ENCODE measurements at regions not wholly inside any gene's neighbourhood (a gene's known extent, or its start where the extent isn't known, plus 50 kb on each side); places are given as distances from the start of the nearest gene placed in this dataset.

DNA sequence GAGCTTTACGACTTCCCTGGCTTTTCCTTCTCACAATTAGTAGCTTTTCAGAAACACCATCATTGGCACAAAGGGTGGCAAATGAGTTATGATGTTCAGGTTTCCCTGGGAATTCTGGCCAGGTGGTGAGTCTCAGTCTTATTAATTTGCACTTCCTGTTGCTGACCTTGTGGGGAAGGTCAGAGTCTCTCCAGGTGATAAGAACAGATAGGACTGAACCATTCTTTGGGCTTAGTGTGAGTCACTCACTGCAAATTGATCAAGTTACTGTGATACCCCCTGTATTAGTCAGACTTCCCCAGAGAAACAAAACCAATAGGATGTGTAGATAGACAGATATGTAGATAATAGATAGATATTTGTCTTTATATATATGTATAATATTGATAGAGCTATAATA, 53.8 kb upstream of the RANBP3L start:
- no peak for DNase-seq (ENCODE audit: low read depth)
- no peak overlapping the region for H3K4me3 ChIP-seq (ENCODE audit: low read depth, low read length)
- TF ChIP-seq, protein P1, sequence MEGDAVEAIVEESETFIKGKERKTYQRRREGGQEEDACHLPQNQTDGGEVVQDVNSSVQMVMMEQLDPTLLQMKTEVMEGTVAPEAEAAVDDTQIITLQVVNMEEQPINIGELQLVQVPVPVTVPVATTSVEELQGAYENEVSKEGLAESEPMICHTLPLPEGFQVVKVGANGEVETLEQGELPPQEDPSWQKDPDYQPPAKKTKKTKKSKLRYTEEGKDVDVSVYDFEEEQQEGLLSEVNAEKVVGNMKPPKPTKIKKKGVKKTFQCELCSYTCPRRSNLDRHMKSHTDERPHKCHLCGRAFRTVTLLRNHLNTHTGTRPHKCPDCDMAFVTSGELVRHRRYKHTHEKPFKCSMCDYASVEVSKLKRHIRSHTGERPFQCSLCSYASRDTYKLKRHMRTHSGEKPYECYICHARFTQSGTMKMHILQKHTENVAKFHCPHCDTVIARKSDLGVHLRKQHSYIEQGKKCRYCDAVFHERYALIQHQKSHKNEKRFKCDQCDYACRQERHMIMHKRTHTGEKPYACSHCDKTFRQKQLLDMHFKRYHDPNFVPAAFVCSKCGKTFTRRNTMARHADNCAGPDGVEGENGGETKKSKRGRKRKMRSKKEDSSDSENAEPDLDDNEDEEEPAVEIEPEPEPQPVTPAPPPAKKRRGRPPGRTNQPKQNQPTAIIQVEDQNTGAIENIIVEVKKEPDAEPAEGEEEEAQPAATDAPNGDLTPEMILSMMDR (IDR thresholded peaks at IDR 0.05; ENCODE audit: insufficient read depth, low read depth, low read length, missing control alignments): no peak

DNA sequence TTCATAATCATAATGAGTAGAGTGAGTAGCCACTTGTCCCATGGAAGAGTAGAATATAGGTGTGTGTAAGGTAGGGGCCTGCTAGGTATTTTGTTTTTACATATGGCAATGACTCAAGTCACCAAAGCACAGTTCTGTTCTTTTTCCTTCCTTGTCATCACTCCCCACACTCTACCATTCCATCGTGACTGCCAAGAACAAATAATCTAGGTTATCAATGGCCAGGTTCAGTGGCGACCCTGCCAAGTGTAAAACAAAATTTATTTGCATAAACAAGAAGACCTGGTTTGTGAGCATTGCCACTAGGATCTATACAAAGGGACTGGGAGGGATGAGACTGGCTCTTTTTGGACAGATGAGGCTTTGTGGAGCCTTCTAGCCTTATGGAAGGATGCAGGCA, 55.2 kb upstream of the RANBP3L start:
- no peak overlapping the region for H3K4me3 ChIP-seq (ENCODE audit: low read depth, low read length)
- DNase-seq (ENCODE audit: low read depth): no peak
- TF ChIP-seq, protein P1 (IDR thresholded peaks at IDR 0.05; ENCODE audit: insufficient read depth, low read depth, low read length, missing control alignments): no peak

DNA sequence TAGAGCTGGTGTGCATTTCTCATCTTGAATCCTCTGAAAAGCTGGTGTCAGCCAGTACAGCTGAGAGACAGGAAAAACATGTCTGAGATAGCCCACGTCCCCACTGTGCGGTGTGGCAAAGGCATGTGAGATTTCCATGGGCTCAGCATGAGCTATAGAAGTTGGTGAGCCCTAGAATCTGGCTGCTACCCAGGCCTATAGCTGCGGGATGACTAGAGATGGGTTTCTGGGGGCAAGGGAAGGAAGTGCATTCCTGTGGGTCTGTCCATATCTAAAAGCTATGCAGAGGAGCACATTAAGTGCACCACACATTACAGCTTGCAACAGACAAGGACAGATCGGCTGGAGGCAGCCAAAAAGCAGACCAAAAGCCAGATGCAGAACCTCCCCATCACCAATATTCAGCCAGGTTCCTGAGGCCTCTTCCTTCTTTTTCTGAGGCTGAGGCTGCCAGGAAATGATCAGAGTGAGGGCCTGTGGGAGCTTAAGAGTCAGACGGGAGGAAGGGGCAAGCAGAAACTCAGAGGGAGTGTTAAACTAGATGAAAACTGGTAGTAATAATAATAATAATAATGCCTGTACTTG, 55.8 kb upstream of the RANBP3L start:
- TF ChIP-seq, protein P1 (IDR thresholded peaks at IDR 0.05; ENCODE audit: insufficient read depth, low read depth, low read length, missing control alignments): no peak
- DNase-seq (ENCODE audit: low read depth): no peak
- no peak overlapping the region for H3K4me3 ChIP-seq (ENCODE audit: low read depth, low read length)

DNA sequence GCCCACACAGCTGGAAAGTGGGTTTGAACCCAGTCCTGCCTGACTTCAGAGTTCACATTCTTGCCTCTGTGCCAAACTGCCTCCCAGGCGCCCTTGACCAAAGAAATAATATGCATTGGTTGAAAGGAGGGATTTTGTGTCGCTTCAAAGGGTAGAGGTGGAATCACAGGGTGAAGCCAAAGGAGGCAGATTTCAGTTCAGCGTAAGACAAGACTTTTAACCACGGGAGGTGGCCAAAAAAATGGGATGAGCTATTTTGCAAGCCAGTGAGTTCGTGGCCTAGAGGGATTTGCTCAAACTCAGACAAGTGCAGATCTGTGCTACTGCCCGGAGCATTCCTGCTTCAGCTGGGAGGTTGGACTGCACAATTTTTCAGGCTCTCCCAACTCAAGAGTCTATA, 57.6 kb upstream of the RANBP3L start:
- TF ChIP-seq, protein P1 (IDR thresholded peaks at IDR 0.05; ENCODE audit: insufficient read depth, low read depth, low read length, missing control alignments): no peak
- H3K4me3 ChIP-seq (ENCODE audit: low read depth, low read length): no peak overlapping the region
- no peak for DNase-seq (ENCODE audit: low read depth)

DNA sequence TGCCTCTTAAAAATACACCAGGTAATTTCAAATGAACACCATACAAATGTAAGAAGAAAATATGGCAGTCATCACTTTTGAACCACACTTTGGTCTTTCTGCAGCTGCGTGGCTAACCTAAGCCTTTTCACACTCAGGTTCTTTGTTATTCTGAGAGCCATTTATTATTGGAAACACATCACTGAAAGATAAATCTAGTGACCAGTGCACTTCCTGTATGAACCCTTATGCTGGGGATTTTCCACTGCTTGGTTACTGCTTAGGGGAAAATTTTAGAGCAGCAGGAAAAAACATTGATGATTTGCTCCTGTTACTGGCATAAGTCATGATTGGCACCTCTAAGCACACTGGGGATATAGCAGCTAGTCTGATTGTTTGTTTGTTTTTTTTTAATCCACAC, 58.6 kb upstream of the RANBP3L start:
- TF ChIP-seq, protein P1 (IDR thresholded peaks at IDR 0.05; ENCODE audit: insufficient read depth, low read depth, low read length, missing control alignments): no peak
- peak; percentile 43 for DNase-seq (ENCODE audit: low read depth)
- H3K4me3 ChIP-seq (ENCODE audit: low read depth, low read length): no peak overlapping the region

DNA sequence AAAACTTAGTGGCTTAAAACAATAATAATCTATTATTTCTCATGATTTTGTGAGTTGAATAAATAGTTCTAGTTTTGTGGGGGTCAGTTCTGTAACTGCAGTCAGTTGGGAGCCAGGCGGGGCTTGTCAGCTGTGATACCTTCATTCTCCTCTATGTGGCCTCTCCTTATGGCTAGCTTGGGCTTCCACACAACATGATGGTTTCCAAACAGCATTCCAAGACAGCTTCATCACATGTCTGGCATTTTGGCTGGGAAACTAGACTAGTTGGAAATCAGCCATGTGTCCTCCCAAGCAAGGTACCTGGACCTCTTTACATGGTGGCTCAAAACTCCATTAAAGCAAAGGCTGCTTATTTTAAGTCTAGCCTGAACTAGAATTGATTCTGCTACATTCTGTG, 61.4 kb upstream of the RANBP3L start:
- no peak for DNase-seq (ENCODE audit: low read depth)
- TF ChIP-seq, protein P1 (IDR thresholded peaks at IDR 0.05; ENCODE audit: insufficient read depth, low read depth, low read length, missing control alignments): no peak
- H3K4me3 ChIP-seq (ENCODE audit: low read depth, low read length): no peak overlapping the region

DNA sequence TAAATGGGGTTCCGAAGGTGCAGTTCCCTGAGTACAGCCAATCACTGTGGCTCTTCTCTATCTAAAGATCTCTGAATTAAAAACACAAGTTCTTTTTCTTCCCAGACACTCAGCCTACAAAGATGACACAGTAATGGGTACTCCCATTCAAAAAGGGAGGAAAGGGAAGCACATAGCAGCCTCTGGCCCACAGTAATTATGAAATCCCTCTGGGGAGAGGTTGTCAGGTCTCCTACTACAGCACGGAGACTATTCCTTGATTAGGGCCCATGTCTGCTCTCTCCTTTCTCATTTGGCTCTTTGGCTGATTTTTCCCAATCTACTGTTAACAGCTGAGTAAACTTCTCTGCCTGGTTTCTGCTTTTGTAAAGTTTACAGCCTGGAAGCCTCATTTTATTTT, 62.0 kb upstream of the RANBP3L start:
- H3K4me3 ChIP-seq (ENCODE audit: low read depth, low read length): no peak overlapping the region
- DNase-seq (ENCODE audit: low read depth): no peak
- TF ChIP-seq, protein P1 (IDR thresholded peaks at IDR 0.05; ENCODE audit: insufficient read depth, low read depth, low read length, missing control alignments): no peak
